HAP-1 (cell line): ENCODE measurements at regions not wholly inside any gene's neighbourhood (a gene's known extent, or its start where the extent isn't known, plus 50 kb on each side); places are given as distances from the start of the nearest gene placed in this dataset.
"Not testable (repeated sequence)": the region's sequence is repeated elsewhere in the genome, so short reads cannot be mapped to it uniquely, and the experiment has no call there.

Experiments used
- DNase-seq, 2 experiments: peaks; one replicate each; pipeline ENCODE4 v3.0.0-alpha.2; 2016 to 2020; ENCODE audit warnings: low spot score in 2 of 2
- H3K27me3 ChIP-seq: fragments of 250-450 bp; sonication (Bioruptor Pico); 2 replicates; pipeline ENCODE4 v1.5.1; 2020; ENCODE audit warnings: low read depth, mild to moderate bottlenecking, moderate library complexity
- H3K36me3 ChIP-seq: fragments of 250-450 bp; sonication (Bioruptor Pico); replicated peaks from 2 replicates; pipeline ENCODE4 v1.5.1; 2020; ENCODE audit warnings: mild to moderate bottlenecking
- H3K4me1 ChIP-seq: fragments of 250-450 bp; sonication (Bioruptor Pico); 2 replicates; pipeline ENCODE4 v1.5.1; 2020; ENCODE audit warnings: mild to moderate bottlenecking
- H3K4me3 ChIP-seq: fragments of 250-450 bp; sonication (Bioruptor Pico); 2 replicates; pipeline ENCODE4 v1.5.1; 2020; ENCODE audit warnings: mild to moderate bottlenecking, moderate library complexity
- H3K9me3 ChIP-seq: fragments of 250-450 bp; sonication (Bioruptor Pico); 2 replicates; pipeline ENCODE4 v1.5.1; 2020; ENCODE audit warnings: mild to moderate bottlenecking, moderate library complexity
- in situ Hi-C: fragments of 300-500 bp; cut with MboI; formaldehyde crosslinking; loops from 3 replicates; pipeline ENCODE4 v1.14.3; 2020; ENCODE audit warnings: low sequenced_read_pairs, inconsistent platforms, mixed read lengths

DNA sequence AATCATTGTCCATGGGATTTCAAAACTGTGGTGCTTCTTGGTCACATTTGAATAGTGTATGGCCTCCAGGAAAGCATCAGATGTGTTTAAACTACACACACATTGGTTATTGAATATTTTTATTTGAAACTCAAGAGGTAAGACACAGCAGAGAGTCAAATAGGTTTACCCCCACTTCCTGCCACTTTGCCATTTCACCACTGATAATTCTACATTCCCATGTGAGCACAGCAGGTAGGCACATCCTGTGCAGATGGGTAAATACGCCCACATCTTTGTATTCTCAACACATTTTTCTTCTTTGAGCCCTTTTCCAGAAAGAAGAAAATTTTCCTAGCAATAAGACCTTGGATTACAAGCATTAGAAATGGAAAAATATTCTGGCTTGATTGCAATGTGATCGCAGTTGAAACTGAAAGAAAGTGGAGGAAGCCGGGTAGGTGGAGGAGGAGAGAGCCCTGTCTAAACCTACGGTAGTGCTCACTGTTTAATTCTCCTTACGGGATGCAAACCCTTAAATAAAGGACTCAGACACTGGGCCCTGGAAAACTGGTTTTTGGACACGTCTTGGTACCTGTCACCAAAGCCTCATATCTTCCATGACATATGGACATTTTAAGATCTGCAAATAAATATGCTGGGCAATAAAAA lies 167.7 kb downstream of the COG6 start:
- Histone ChIP-seq H3K36me3 (no peaks in the 10 kb centered on the region), H3K4me3 (no peak overlapping the region), H3K9me3 (no peaks in the 10 kb centered on the region), H3K4me1 (no peaks in the 10 kb centered on the region), H3K27me3 (no peaks in the 10 kb centered on the region; the same call in 1 of the 2 replicates)
- in situ Hi-C loops = no loop called here
- DNase-seq = no peak

DNA sequence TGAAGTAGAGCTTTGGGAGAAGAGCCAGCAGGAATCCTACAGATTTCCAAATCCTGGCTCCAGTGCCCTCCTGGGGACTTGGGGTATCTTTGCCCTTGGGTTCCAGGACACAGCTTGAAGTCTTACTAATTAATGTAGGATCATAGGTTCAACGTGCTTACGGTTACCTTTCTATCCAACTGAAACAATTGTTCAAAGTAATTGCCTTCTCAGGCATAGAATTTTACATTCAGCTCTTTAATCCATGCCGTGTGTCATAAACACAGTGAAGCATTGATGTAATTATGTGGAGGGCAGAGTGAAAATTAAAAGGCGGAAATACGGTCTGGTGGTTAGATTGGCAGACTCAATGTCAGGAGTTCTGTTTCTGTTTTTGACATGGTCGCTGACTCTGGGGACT lies 170.4 kb downstream of the COG6 start:
- no peaks in the 10 kb centered on the region for H3K9me3 ChIP-seq
- H3K36me3 ChIP-seq = no peaks in the 10 kb centered on the region
- peaks cover 2% of the 10 kb centered on the region for H3K27me3 ChIP-seq
- no peaks in the 10 kb centered on the region for H3K4me1 ChIP-seq
- in situ Hi-C loops = no loop called here
- no peak overlapping the region for H3K4me3 ChIP-seq
- no peak for DNase-seq

DNA sequence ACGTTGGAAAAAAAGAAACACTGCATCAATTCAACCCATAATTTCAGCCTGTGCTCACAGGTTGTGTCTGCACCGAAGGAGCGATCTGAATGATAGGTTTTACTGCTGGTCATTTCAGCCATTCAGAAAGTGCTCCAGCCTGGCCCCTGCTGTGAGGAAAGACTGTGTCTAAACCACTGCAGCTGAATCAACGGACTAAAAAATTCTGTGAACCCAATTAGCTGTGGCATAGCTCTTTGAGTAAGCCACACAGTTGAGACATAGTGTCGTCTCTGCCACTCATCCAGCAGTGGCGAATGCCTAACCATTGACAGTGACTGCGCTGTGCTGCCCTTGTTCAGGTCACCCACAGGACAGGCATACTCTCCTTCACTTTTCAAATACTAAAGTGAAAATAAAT lies 179.8 kb downstream of the COG6 start:
- H3K4me1 ChIP-seq = no peaks in the 10 kb centered on the region
- H3K9me3 ChIP-seq = no peaks in the 10 kb centered on the region
- in situ Hi-C loops = no loop called here
- peaks cover 2% of the 10 kb centered on the region; the same call in 1 of the 2 replicates for H3K27me3 ChIP-seq
- H3K36me3 ChIP-seq = no peaks in the 10 kb centered on the region
- H3K4me3 ChIP-seq = no peak overlapping the region
- no peak for DNase-seq

DNA sequence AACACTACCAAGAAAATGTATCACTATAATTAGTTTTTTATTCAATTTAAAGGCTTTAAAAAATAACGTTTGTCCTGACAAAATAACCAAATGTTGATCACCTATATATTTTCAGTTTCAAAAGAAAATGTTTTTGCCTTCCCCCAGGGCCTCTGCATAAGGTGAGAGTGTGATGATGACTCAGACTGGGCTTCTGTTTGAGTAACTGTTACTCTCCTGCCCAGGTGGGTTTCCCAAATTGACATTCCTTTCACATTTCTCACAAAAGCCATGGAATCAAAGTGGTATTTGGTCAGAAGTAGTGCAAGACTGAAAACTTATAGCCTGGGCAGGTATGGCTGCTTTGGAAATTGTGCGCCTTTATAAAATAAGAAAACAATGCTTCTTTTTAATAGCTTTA lies 180.6 kb downstream of the COG6 start:
- H3K4me3 ChIP-seq = no peak overlapping the region
- H3K4me1 ChIP-seq = no peaks in the 10 kb centered on the region
- in situ Hi-C loops = no loop called here
- H3K27me3 ChIP-seq = no peaks in the 10 kb centered on the region
- H3K36me3 ChIP-seq = no peaks in the 10 kb centered on the region
- no peaks in the 10 kb centered on the region for H3K9me3 ChIP-seq
- DNase-seq = no peak

DNA sequence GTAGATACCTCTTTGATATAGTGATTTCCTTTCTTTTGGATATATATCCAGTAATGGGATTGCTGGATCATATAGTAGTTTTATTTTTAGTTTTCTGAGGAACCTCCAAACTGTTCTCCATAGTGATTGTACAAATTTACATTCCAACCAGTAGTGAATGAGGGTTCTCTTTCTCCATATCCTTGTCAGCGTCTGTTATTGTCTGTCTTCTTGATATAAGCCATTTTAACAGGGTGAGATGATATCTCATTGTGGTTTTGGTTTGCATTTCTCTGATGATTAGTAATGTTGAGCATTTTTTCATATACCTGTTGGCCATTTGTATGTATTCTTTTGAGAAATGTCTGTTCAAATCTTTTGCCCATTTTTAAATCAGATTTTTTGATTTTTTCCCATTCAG lies 182.4 kb downstream of the COG6 start:
- H3K36me3 ChIP-seq, DNase-seq, H3K4me1 ChIP-seq, in situ Hi-C loops, H3K4me3 ChIP-seq, H3K27me3 ChIP-seq, H3K9me3 ChIP-seq: not testable (repeated sequence)

DNA sequence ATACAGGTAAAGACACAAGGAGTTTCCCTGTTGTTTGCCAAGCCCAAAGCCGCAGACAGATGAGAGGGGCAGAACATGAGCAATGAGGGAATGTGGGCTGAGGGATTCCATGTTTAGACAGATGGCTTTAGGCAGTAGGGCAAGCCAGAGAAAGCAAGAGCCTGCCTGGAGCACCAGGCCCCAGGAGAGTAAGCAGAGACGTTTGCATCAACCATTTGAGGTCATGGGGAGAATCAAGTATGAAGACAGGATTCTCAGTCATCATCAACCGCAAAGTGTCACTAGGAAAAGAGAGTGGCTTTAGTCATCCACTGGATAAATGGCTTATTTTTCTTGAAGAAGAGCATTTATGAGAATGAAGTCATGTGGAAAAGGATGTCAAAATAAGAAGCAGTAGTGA lies 184.7 kb downstream of the COG6 start:
- in situ Hi-C loops = no loop called here

DNA sequence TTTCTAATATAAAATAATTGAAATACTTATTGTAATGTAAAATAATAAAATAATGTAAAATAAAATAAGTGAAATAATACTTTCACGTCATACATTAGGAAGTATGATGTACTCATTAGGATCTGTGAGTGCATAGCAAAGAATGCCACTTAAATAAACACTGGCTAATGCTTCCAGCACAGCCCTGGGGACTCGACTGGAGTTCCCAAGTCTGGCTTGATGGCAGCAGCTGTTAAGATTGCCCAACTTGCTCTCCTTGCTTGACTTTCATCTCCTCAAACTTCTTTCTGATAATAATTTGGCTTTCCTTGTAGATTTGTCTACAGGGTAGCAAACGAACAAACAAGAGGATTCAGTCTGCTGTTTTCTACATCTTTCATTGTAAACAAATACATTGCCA lies 191.9 kb downstream of the COG6 start:
- in situ Hi-C loops = no loop called here
- no peak overlapping the region for H3K4me3 ChIP-seq
- H3K36me3 ChIP-seq = no peaks in the 10 kb centered on the region
- no peaks in the 10 kb centered on the region for H3K4me1 ChIP-seq
- H3K27me3 ChIP-seq = no peaks in the 10 kb centered on the region
- no peaks in the 10 kb centered on the region for H3K9me3 ChIP-seq
- DNase-seq = no peak

More for the DNA sequence above, 184.7 kb downstream of the COG6 start:
- no peak overlapping the region for H3K4me3 ChIP-seq
- H3K27me3 ChIP-seq = no peaks in the 10 kb centered on the region
- no peaks in the 10 kb centered on the region for H3K36me3 ChIP-seq
- no peaks in the 10 kb centered on the region for H3K9me3 ChIP-seq
- no peak for DNase-seq
- no peaks in the 10 kb centered on the region for H3K4me1 ChIP-seq

DNA sequence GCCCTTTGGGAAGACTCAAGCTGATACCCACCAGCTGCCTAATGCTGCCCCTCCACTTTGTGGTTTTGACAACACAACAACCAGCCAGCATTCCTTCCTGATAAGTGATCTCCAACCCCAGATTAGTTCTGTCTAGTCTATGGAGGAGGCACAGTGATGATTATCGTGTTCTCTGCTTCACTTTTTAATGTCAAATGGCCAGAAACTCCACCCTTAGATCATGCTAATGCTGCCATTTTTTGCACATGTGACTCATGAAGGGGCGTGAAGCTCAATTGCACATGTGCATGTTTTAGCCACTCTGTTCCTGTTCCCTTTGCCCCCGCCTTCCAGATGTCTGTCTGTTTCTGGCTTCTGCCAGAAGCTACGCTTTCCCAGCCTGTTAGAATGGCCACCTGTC lies 199.8 kb downstream of the COG6 start:
- no peaks in the 10 kb centered on the region; the same call in 1 of the 2 replicates for H3K9me3 ChIP-seq
- H3K27me3 ChIP-seq = no peaks in the 10 kb centered on the region
- H3K36me3 ChIP-seq = no peaks in the 10 kb centered on the region
- no peak for DNase-seq
- H3K4me1 ChIP-seq = no peaks in the 10 kb centered on the region
- H3K4me3 ChIP-seq = no peak overlapping the region
- in situ Hi-C loops = no loop called here

DNA sequence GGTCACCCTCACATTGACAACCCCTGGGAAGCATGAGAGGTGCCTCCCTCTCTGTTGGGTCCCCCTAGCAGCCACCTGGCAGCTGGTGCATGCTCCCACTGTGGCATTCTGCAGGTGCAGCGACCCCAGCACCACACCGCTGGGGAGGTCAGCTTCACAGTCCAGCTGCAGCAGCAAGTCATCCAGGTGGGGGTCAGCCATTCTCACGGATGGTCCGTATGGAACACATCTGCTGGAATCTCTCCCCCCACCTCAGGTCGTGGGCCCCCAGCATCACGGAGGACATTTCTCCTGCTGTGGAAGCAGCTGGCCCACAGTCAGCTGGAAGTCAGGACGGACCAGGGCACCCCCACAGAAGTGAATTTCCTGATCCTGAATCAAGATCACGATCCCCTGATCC lies 201.3 kb downstream of the COG6 start:
- in situ Hi-C loops = no loop called here
- no peaks in the 10 kb centered on the region for H3K36me3 ChIP-seq

DNA sequence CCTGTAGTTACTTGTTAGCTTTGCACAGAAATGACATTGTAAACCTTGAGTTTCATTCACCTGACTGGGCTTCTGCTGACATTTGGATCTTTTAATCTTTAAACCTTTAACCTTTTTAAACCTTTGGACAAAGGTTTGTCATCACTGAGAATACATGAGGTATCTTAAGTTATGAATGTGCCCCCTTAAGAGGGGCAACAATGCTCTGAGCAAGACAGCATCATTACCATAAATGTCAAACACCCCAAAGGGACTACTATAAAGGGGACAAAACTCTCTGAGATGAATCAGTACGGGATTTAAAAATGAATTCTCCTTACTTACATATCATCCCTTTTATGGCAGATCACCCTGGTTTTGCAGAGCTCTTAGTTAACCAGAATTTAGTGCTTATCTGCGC lies 203.3 kb downstream of the COG6 start:
- in situ Hi-C loops = no loop called here
- no peaks in the 10 kb centered on the region; the same call in 1 of the 2 replicates for H3K9me3 ChIP-seq
- no peak overlapping the region for H3K4me3 ChIP-seq
- H3K27me3 ChIP-seq = no peaks in the 10 kb centered on the region; the same call in 1 of the 2 replicates
- no peaks in the 10 kb centered on the region for H3K4me1 ChIP-seq
- no peaks in the 10 kb centered on the region for H3K36me3 ChIP-seq
- DNase-seq = no peak

More for the DNA sequence above, 201.3 kb downstream of the COG6 start:
- Histone ChIP-seq H3K9me3 (no peaks in the 10 kb centered on the region; the same call in 1 of the 2 replicates), H3K27me3 (no peaks in the 10 kb centered on the region; the same call in 1 of the 2 replicates), H3K4me3 (no peak overlapping the region), H3K4me1 (no peaks in the 10 kb centered on the region)
- DNase-seq = no peak

DNA sequence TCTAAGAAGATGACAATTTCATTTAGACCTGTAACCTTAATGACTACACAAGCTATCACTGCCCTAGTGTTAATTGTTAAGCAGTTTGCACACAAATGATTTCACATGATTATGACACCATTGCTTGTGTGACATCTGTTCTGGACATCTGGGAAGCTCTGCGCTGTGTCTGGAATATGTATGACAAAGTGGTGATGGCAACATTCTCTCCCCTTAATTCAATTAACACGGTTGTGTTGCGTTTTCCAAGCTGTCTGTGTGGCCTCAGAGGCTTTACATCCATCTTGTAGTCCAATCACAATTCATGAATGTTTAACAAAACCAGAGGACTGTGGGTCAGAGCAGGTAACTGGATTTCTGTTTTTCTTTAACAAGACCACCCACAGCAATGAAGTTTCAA lies 204.4 kb downstream of the COG6 start:
- DNase-seq = no peak
- H3K4me1 ChIP-seq = no peaks in the 10 kb centered on the region
- H3K9me3 ChIP-seq = no peaks in the 10 kb centered on the region; the same call in 1 of the 2 replicates
- H3K36me3 ChIP-seq = no peaks in the 10 kb centered on the region
- H3K4me3 ChIP-seq = no peak overlapping the region
- no peaks in the 10 kb centered on the region; the same call in 1 of the 2 replicates for H3K27me3 ChIP-seq
- in situ Hi-C loops = no loop called here

DNA sequence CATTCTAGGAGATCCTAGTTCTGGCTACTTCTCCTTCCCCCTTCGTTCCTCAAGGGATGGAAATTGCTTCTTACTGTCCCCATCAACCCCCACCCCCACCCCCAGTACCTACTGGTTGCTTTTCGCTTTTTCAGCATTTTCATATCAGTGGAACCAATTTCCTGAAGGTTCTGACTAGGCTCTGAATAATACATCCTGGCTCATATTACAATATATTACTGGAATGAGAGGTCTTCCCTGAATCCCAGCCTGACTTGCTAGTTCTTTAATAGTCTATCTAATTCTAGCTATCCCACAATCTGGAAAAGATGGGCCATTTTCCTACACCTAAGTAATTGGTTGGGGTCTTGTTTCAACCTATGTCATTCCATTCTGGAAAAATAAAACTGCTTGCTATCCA lies 207.4 kb downstream of the COG6 start:
- H3K36me3 ChIP-seq = no peaks in the 10 kb centered on the region
- no peaks in the 10 kb centered on the region for H3K4me1 ChIP-seq
- DNase-seq = no peak
- in situ Hi-C loops = no loop called here
- H3K27me3 ChIP-seq = no peaks in the 10 kb centered on the region; the same call in 1 of the 2 replicates
- no peak overlapping the region for H3K4me3 ChIP-seq
- no peaks in the 10 kb centered on the region for H3K9me3 ChIP-seq

DNA sequence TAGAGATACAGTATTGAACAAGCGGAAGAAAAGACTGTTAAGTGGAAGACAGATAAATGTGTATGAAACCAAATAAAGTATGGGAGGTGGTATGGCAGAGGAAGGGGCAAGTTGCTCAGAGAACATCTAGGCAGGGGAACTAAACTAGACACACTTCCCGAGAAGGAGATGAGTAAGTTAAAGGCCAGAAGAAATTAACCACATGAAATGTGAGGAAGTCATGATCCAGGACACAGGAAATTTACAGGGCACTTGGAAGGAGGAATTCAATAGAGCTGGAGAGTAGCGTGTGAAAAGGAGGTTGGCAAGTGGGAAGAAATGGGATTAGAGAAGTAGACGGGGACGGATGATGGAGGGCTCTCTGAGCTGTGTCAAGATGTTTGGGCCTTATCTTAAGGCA lies 208.8 kb downstream of the COG6 start:
- H3K27me3 ChIP-seq = no peaks in the 10 kb centered on the region; the same call in 1 of the 2 replicates
- no peaks in the 10 kb centered on the region for H3K4me1 ChIP-seq
- in situ Hi-C loops = no loop called here
- no peaks in the 10 kb centered on the region for H3K36me3 ChIP-seq
- no peak for DNase-seq
- no peaks in the 10 kb centered on the region for H3K9me3 ChIP-seq
- H3K4me3 ChIP-seq = no peak overlapping the region

DNA sequence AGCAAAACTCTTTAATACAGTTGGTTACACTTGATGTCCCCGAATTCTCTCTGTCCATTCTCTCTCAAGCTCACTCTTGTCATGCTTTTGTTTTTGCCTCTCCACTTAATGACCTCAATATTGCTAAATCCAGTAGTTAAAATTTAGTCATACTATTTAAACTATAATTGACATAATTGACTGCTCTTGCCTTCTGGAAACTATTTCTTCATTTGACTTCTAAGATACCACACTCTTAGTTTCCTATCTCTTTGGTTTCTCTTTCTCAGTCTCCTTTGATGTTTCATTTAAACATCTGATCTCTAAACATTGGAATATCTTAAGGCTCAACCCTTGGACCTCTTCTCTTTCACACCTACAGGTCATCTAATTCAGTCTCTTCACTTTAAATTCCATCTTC lies 211.3 kb downstream of the COG6 start:
- no peak for DNase-seq
- no peaks in the 10 kb centered on the region for H3K4me1 ChIP-seq
- H3K36me3 ChIP-seq = no peaks in the 10 kb centered on the region
- H3K27me3 ChIP-seq = no peaks in the 10 kb centered on the region
- in situ Hi-C loops = no loop called here
- H3K4me3 ChIP-seq = no peak overlapping the region
- H3K9me3 ChIP-seq = no peaks in the 10 kb centered on the region

DNA sequence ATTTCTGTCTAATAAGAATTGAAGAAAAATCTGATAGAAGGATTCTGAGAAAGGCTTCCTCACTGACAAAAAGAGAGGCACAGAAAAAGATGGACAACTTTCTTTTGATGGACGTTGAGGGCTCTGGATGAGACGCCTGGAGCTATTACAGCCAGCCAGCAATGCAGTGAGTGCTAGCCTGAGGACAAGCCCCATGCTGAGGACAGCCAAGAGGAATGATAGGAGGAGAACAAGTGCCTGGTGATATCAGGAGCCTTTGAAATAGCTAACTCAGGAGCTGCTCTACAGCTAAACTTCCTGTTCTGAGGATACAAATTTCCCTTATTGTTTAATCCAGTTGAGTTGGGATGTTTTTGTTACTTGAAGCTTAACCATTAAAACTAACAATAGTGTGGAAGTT lies 212.3 kb downstream of the COG6 start:
- no peaks in the 10 kb centered on the region for H3K36me3 ChIP-seq
- DNase-seq = no peak
- H3K9me3 ChIP-seq = no peaks in the 10 kb centered on the region
- no peaks in the 10 kb centered on the region for H3K27me3 ChIP-seq
- in situ Hi-C loops = no loop called here
- no peak overlapping the region for H3K4me3 ChIP-seq
- no peaks in the 10 kb centered on the region for H3K4me1 ChIP-seq
